GM19372 (cell line): ENCODE measurements at regions not wholly inside any gene's neighbourhood (a gene's known extent, or its start where the extent isn't known, plus 50 kb on each side); places are given as distances from the start of the nearest gene placed in this dataset.
"Not testable (repeated sequence)": the region's sequence is repeated elsewhere in the genome, so short reads cannot be mapped to it uniquely, and the experiment has no call there.

Experiments used
- ATAC-seq: cut with Tn5 transposase; IDR thresholded peaks from one replicate; pipeline ENCODE4 v1.9.1; 2021; ENCODE audit warnings: mild to moderate bottlenecking, low read depth, moderate library complexity; ENCODE audit not compliant: unreplicated experiment

DNA sequence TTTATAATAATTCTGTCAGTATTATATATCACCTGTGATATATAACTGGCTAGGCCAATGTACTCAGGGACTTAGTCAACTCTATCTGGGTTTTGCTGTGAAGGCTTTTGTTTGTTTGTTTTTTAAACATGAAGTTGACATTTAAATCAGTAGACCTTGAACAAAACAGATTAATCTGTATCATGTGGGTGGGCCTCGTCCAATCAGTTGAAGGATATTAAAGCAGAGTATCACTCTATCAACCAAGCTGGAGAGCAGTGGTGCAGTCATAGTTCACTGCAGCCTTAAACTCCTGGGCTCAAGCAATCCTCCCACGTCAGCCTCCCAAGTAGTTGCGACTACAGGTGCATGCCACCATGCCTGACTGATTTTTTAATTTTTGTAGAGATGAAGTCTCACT, 870.2 kb downstream of the TYW1 start:
- no peak for ATAC-seq

DNA sequence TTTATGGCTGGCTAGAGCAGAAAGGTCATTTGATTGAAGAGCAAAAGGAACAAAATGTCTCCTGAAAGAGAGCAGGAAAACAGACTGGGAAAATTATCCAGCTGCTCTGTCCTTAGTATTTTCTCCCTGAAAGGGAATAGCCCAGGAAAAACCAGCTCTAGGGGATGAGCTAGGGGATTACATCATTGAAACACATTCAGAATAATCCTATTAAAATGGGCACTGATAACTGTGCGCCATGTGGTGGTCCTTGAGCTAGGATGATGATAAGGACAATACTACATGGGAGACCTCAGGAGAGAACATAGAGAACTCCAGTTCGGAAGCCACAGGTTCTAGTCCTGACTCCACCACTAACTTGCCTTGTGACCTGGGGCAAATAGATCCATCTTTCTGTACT, 873.8 kb downstream of the TYW1 start:
- no peak for ATAC-seq

DNA sequence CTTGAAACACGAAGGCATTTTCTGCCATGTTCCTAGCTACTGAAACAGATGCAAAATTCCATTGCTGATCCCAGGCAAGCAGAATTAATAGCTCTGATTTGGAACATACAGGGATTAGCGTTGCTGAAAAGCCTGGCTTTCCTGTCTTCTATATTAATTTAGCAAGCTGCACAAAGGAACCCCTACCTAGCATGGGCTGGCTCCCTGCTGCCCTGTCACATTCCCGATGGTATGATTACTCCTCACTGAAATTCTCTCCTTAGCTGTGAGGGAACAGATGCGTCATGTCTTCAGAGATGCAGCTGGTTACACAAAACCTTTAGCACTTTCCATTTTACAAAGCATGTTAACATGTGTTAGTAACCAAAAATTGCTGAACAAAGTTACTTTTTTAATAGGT, 878.9 kb downstream of the TYW1 start:
- ATAC-seq, result no peak

DNA sequence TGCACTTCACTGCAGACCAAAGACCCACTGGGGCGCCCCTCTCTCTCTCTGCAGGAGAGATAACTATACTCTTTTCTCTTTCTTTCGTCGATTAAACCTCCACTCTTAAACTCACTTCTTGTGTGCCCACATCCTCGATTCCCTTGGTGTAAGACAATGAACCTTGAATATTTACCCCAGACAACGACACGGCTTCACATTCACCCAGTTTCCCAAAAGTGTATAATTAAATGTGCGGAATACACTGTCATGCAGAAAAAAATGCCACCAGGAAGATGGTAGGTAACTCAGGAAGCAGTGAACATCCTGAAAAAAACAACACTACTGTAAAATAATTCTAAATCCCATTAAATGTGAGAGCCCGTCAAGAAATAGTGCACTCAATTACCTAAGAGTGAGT, 882.2 kb downstream of the TYW1 start:
- no peak for ATAC-seq

DNA sequence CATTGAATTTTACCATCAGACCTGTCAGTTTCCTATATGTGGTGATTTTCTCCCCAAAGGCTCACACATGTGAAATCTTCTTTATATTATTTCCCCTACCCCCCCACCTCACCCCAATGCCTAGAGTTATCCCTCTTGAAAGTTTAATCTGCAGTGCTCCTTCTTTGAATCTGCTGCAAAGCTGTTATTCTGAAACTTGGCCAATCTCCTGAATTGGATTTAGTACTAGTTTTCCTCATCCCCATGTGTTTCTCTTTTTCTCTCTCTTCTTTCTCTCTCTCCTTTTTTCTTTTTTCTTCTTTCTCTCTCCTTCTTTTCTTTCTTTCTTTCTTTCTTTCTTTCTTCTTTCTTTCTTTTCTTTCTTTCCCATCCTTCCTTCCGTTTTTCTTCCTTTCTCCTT, 886.2 kb downstream of the TYW1 start:
- no peak for ATAC-seq

DNA sequence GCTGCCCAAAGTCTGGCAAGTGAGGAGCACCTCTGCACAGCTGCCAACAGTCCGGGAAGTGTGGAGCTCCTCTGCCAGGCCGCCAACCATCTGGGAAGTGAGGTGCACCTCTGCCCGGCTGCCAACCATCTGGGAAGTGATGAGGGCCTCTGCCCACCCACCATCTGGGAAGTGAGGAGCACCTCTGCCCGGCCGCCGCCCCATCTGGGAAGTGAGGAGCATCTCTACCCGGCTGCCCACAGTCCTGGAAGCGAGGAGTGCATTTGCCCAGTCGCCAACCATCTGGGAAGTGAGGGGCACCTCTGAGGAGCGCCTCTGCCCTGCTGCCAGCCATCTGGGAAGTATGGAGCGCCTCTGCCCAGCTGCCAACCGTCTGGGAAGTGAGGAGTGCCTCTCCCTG, 893.7 kb downstream of the TYW1 start:
- no peak for ATAC-seq

DNA sequence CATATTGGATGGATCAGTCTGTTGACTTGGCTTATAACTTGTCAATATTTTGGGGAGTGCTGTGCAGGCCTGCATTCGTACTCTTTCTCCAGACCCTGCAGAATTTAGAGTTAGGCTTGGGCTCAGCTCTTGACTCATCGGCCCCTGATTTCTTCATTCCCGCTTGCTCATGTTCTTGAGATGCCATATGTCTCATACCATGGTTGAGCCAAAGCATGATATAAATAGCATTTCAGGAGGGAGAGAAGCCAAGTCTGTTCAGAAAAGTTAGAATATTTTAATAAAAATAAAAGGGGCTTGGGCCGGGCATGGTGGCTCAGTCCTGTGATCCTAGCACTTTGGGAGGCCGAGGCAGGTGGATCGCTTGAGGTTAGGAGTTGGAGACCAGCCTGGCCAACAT, 898.1 kb downstream of the TYW1 start:
- no peak for ATAC-seq

DNA sequence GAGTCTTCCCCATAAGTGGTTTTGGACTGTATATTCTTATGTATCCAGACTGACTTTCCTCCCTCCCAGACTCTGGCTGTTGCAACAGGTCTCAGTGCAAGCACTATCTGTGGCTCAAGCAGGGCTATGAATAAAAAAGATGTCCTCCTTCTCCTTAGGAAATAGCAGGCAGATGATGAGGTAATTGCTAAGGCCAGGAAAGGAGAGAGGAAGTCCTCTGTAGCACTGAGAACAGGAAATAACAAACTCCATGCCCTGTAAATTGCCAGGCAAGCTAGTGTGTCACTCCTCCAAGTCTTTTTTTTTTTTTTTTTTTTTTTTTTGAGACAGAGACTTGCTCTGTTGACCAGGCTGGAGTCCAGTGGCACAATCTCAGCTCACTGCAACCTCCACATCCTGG, 900.1 kb downstream of the TYW1 start:
- no peak for ATAC-seq

DNA sequence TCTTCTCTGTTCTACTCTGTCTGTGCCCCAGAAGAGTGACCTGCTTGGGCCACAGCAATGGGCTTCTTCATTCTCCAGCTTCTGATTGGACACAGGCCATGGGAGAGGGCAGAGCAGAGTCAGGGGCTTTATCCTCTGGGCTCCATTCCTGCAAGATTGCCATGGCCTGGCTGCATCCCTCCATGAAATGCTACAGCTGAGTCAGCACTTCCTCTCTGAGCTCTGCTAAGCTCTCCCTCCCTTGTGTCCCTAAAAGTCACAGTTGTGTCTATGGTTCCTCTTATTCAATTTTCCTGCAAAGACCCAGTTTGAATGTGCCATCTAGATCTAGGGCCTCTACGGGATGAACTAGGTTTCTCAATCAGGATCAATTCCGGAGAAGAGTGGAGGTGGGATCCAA, 903.8 kb downstream of the TYW1 start:
- ATAC-seq, result no peak

DNA sequence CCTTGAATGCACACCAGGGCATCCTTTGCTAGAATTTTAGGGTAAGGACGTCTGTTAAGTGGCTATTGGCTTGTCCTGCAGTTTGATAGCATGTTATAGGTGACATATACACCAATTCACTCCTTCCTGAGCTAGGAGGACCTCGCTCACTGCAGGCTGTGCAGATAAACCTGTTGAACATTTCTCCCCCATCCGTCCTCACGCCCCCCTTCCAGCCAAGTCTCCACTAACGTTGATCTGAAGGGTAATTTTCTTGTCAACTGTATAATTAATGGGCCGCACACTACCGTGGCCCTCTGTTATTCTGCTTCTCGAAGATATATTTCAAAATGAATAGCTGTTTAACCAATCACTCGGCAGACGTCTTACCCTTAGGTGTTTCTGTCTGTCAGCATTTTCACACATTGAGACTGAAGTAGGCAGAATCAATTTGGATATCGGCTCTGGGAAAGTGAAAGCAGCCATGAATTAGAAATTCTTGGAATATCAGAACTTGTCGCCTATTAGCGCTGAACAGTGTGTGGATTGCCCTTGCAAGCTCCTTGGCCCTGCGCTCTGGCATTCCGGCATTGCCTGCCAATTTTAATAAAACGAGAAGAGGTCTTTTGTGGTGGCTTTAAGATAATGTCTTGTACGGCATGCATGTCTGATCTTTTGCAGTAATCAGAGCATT, 905.3 kb downstream of the TYW1 start:
- no peak for ATAC-seq

DNA sequence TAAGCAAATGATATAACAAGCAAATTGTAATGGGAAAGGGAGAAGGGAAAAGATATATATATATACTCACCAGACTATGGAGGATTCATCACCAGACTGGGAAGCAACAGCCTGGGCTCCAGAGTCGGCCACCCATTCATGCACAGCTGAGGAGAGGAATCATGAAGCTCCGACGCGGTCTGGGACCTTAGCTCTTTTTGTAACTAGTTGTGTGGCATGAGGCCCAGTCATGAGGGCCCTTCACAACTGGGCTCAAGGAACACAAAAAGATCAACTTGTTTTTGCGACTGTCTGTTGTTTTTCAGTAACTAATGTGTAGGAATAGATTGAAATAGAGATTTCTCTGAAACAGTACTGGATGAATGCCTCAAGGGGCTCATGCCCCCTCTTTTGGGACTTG, 911.2 kb downstream of the TYW1 start:
- no peak for ATAC-seq

DNA sequence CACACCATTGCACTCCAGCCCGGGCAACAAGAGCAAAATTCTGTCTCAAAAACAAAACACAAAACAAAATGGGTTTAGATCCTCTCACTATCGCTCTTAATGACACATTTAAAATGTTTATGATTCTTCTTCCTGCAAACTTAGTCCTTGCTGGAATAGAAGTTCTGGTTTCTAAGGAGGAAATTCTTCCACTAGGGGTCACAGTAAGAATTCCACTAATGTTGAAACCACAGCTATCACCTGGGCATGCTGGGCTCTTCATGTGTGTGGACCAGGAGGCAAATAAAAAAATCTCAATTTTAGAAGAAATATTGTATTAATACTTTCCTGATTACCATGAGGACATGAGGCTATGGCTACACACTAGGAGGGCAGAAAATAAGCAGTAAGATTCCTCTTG, 915.8 kb downstream of the TYW1 start:
- ATAC-seq, result no peak

DNA sequence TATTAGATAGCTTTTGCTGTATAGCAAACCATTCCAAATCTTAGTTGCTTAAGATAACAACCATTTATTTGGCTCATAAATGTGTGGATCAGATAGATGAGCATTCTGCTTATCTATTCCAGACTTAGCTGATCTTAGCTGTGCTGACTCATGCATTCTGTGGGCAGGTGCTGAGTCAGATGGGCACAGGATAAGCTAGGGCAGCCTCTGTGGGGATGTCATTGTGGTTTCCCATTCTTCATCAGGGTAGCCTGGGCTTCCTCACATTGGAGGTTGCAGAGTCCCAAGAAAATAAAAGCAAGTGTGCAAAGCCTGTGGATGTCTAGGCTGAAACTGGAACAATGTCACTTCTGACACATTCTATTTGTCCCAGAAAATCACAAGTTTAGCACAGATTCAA, 917.0 kb downstream of the TYW1 start:
- no peak for ATAC-seq

DNA sequence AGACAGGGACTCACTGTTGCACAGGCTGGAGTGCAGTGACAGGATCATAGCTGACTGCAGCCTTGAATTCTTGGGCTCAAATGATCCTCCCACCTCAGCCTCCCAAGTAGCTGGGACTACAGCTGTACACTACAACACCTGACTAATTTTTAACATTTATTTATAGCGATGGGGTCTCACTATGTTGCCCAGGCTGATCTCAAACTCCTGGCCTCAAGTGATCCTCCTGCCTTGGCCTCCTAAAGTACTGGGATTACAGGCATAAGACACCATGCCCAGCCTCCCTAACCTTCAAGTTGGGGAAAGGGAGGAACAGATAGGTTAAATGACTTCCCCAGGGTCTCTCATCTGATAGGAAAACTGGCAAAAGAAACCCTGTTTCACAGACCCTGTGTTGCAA, 919.5 kb downstream of the TYW1 start:
- ATAC-seq, result not testable (repeated sequence)

DNA sequence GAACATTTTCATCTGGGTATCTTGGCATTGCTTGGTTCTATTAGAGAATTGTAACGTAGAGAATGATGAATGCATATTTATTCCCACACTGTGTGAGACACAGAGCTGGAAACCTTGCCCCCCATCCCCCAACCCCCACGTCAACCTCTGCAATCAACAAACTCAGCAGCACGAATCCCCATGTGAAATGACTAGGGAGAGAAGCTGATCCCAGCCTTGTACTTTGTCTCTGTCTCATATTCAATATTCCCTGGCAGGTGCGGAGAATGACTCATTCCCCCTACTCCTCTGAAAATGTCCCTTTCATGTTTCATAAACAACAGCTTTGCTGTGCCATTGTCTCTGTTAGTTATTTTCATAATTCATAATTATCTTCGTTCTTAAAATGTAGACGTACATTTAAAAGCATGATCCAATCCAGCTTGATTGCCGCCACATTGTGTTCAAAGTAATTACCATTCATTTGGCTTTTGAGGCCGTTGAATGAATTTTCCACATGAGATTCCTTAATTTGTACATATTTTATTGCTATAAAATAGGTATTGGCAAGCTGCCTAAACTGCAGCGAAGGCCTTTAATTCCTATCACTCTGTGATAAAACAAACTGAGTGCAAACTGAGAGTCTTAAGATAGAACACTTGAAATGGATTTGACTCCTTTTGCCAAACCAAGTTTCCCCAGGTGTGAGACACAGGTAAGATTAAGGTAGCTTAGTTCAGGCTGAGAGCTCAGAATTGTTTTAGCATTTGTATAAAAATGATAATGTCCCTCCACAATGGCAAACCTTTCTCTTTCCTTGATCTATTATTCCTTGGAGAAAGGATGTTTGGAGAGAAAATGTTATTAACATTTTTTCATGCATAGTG, 920.2 kb downstream of the TYW1 start:
- no peak for ATAC-seq

DNA sequence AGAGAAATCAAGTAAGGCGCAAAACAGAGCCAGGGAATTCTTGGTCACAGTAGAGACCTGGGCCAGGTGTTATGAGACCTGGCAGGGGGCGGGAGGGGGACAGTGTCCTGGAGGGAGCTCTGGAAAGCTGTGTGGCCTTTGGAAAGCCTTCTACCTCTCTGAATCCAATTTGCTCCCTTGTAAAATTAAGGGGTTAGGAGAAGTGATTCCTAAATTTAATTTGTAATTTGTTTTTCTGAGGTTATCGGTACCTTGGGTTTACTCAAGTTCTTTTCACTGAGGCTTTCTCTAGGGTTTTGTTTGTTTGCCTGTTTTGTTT, 920.8 kb downstream of the TYW1 start:
- ATAC-seq, result no peak

DNA sequence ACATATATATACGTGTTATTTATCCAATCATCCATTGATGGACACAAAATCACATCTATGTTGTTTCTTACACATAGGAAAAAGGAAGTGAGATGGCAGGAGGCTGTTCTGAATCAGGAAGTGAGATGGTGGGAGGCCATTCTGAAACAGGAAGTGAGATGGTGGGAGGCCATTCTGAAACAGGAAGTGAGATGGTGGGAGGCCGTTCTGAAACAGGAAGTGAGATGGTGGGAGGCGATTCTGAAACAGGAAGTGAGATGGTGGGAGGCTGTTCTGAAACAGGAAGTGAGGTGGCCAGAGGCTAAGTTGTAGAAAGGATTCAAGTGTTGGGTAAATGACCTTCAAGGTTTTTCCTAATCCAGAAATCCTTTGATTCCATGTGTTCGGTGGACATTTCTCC, 921.5 kb downstream of the TYW1 start:
- no peak for ATAC-seq

DNA sequence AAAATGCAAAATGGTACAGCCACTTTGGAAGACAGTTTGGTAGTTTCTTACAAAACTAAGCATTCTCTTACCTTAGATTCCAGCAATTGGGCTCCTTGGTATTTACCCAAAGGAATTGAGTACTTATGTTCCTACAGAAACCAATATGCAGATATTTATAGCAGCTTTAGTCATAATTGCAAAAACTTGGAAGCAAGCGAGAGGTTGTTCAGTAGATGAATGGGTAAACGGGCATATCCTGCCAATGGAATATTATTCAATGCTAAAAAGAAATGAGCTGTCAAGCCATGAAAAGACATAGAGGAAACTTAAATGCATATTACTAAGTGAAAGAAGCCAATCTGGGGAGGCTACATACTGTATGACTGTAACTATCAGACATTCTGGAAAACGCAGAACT, 926.7 kb downstream of the TYW1 start:
- ATAC-seq, result no peak

DNA sequence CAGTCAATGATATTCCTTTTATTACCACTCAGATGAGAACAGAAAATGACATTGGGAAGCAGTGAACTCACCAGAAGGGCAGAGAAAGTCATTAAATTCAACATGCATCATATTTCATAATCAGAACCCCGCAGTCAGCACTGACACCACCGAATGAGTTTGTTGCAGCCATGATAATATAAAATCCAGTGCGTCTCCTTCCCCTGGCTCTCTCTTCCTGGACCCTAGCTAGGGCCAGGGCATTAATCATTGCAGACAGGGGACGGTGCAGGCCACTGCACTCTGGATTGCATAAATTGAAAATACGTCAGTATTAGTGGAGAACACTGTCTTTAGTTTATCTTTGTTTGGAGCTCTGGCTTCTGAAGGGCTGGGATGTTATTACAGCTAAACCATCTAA, 931.5 kb downstream of the TYW1 start:
- no peak for ATAC-seq

DNA sequence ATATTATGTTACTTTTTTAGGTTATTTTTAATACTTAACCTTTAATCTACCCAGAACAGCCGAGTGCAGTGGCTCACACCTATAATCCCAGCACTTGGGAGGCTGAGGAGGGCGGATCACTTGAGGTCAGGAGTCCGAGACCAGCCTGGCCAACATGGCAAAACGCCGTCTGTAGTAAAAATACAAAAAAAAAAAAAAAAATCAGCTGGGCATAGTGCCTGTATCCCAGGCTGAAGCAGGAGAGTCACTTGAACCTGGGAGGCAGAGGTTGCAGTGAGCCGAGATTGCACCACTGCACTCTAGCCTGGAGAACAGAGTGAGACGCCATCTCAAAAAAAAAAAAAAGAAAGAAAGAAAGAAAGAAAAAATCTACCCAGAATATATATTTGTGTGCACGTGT, 939.8 kb downstream of the TYW1 start:
- ATAC-seq, result not testable (repeated sequence)

DNA sequence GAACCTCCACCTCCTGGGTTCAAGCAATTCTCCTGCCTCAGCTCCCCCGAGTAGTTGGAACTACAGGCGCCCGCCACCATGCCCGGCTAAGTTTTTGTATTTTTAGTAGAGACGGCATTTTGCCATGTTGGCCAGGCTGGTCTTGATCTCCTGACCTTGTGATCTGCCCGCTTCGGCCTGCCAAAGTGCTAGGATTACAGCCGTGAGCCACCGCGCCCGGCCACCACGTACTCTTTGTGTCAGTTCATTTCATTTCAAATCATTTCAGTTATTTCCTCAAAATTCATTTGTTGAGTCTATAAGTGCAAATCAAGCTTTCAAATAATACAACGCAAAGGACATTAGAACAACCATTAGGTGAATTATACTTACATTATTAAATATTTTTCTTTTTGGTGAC, 943.8 kb downstream of the TYW1 start:
- ATAC-seq, result no peak

DNA sequence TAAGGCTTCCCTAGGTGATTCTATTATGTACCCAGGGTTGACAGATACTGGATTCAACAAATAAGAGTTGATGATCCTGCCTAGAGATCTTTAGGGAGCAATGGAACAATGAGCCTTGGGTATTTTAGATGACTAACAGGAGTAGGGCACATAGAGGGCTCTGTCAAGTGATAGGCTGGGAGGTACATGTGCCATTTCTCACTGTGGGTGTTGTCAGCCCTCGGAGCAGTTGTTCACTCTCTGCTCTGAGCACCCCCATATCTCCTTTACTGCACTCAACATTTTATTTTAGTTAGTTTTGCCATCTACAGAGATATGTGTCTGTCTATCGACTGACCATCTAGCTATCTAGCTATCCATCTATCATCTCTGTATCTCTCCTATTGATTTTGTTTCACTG, 950.6 kb downstream of the TYW1 start:
- no peak for ATAC-seq
